GM10248 (cell line): ENCODE measurements at regions not wholly inside any gene's neighbourhood (a gene's known extent, or its start where the extent isn't known, plus 50 kb on each side); places are given as distances from the start of the nearest gene placed in this dataset.

Source experiments
- CTCF ChIA-PET: fragments of 300-600 bp; sonication (Branson Sonifier 250); formaldehyde crosslinking; extraction: SDS; loops from one replicate; lab custom pipeline; 2021; ENCODE audit warnings: antibody characterized with exemption; lab: Yijun Ruan, JAX
- POLR2A ChIA-PET: fragments of 350-650 bp; sonication (Branson Sonifier 250); formaldehyde crosslinking; extraction: SDS; loops from one replicate; lab custom pipeline; 2020; ENCODE audit warnings: antibody characterized with exemption; lab: Yijun Ruan, JAX
- DNase-seq: peaks from one replicate; pipeline ENCODE4 v3.0.0; 2012; ENCODE audit errors: extremely low spot score
- TF ChIP-seq, protein P1 (sequence below): IDR thresholded peaks from 2 replicates; pipeline ENCODE4 v1.5.1; 2012; ENCODE audit warnings: mild to moderate bottlenecking, low read depth; ENCODE audit errors: extremely low read depth, missing control alignments, control extremely low read depth

DNA sequence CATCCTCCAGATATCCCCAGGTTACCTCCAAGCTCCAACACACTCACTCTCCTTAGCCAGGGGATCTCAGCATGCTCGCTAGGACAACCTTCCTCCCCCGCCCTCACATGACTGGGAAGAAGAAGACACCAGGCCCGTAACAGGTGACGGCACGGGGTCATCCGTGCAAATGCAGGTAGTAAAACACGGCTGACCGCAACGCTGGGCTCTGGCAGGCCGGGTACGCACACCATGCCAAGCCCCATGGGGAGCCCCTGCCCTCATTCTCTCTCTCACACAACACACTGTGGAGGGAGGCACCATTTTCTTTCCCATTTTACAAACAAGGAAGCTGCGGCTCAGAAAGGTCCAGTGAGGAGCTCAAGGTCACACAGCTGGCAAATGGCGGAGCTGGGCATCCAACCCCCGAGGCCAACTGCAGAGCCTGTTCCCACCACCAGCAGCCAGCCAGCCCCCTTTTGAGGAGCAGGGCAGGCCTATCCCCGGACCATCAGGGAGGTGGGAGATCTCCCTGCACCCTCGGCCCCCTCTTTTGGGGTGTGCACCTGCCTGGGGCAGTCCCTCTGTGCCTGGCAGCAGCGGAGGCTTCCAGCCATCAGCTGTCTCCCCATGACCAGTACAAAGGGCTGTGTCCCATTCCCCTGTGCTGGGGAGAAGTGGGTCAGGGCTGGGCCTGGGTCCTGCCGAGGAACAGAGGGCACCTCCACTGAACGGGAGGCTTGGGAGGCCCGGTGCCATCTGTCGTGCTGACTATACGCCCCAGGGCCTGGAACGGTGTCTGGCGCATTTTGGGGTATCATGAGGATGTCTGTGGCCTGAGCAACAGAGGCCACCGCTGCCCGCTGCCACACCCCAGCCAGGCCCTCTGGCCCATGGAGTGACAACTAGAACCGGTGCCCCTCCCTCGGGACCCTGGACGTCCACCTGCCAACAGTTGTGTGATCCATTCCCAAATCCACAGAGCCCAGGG lies 280.9 kb downstream of the CTTN start:
- TF ChIP-seq, protein P1, sequence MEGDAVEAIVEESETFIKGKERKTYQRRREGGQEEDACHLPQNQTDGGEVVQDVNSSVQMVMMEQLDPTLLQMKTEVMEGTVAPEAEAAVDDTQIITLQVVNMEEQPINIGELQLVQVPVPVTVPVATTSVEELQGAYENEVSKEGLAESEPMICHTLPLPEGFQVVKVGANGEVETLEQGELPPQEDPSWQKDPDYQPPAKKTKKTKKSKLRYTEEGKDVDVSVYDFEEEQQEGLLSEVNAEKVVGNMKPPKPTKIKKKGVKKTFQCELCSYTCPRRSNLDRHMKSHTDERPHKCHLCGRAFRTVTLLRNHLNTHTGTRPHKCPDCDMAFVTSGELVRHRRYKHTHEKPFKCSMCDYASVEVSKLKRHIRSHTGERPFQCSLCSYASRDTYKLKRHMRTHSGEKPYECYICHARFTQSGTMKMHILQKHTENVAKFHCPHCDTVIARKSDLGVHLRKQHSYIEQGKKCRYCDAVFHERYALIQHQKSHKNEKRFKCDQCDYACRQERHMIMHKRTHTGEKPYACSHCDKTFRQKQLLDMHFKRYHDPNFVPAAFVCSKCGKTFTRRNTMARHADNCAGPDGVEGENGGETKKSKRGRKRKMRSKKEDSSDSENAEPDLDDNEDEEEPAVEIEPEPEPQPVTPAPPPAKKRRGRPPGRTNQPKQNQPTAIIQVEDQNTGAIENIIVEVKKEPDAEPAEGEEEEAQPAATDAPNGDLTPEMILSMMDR = no peak
- ChIA-PET CTCF (no interaction called here), POLR2A (no interaction called here)
- DNase-seq = no peak

DNA sequence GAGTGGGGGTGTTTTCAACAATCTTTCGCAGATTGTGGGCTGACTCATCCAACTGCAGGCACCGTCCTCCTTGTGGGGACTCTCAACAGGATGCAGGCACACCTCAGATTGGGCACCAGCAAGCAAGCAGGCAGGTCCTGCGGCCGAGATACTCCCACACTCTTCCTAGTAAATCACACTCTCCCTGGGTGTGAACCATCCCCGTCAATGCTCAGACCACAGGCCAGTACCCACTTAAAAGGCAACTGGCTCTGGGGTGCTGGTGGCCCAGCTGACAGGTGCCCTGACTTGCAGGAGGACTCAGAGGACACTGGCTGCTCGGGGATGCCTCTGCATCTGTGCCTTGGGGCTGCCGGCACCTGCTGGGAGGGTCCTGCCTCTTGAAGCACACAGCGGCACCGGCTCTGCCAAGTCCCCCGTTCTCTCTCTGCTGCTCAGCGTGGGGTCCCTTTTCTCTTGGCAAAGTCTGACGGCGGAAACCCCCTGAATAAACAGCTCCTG lies 282.5 kb downstream of the CTTN start:
- ChIA-PET POLR2A (no interaction called here), CTCF (no interaction called here)
- TF ChIP-seq, protein P1 = no peak
- no peak for DNase-seq

DNA sequence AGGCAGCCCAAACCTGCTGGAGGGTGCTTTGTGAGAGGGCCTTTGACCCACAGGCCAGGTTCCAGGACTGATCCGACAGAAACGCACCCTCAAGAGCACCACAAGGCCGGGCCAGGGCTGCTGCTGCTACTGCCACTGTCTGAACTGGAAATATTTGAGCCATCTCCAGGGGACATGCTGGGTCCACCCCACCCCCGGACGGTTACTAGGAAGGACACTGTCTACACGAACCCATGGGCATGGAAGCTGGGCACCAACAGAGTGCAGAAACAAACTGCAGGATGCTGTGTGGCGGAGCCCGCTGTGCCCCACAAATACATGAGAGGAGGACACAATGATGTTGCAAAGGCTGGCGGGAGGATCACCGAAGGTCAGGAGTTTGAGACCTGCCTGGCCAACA lies 283.7 kb downstream of the CTTN start:
- CTCF ChIA-PET = no interaction called here
- TF ChIP-seq, protein P1 = no peak
- DNase-seq = no peak
- POLR2A ChIA-PET = no interaction called here

DNA sequence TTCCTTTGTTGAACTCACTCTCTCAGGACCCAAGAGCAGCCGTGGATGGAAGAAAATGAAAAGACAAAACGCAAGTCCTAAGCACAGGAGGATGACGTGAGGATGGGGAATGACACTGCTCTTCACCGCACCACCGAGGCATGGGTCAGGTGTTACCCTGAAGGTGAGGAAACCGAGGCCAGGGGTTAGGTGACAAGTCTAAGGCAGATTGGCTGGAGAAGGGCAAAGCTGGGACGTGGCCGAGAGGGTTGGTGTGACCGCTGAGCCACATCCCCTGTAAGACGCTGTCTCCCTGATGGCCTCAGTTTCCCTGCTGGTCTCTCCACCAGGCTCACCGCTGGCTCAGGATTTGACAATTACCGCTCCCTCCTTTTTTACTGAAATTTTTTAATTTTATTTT lies 284.4 kb downstream of the CTTN start:
- TF ChIP-seq, protein P1 = no peak
- no peak for DNase-seq
- ChIA-PET CTCF (no interaction called here), POLR2A (no interaction called here)

DNA sequence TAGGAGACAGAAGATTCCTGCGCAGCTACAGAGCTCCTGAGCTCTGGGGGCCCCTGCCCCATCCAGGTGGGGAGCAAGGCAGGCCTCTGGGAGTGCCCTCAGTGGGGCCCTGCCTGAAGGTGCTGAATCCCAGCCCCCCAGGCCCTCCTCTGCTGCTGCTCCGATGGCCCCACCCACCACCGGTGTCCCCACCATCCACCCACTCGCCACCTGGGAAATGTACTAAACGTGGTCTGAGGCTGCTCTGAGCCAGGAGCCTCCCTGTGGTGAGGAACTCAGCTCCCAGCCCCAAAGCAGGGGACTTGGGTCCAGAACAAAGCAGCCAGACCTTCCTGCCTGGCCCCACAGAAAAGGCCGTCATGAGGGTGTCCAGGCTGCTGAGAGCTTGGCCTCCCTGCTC lies 289.4 kb downstream of the CTTN start:
- DNase-seq = no peak
- TF ChIP-seq, protein P1 = no peak
- ChIA-PET CTCF (no interaction called here), POLR2A (no interaction called here)

DNA sequence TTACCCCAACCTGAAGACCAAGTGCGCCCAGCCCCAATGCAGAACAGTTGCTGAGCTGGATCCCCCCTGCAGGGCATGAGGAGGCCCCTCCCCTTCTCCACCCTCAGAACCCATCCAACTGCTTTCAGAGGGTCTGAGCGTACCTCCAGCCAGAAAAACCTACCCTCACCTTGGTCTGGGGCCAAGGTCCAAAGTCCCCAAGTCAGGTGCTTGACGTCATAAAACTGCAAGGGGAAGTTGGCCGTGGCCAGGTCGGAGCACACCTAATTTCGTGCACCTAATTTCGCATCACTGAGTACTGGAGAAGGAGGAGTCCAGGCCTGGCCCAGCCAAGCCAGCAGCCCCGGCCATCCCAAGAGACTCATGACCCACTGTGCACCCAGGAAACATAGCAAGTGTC lies 289.8 kb downstream of the CTTN start:
- DNase-seq = no peak
- CTCF ChIA-PET = no interaction called here
- POLR2A ChIA-PET = no interaction called here
- TF ChIP-seq, protein P1 = no peak
